Suprapubic skin (tissue), 3 donors: ENCODE measurements at regions not wholly inside any gene's neighbourhood (a gene's known extent, or its start where the extent isn't known, plus 50 kb on each side); places are given as distances from the start of the nearest gene placed in this dataset.

ENCODE experiments used
- CTCF ChIP-seq, 2 donors: fragments of 200-600 bp in 1 of 2; fragments of 450-650 bp in 1 of 2; sonication (generic) in 1 of 2; IDR thresholded peaks; one replicate each; pipeline ENCODE4 v1.5.1; 2016 to 2019; ENCODE audit warnings: antibody characterized with exemption in 2 of 2, mild to moderate bottlenecking in 1 of 2, moderate library complexity in 1 of 2
- POLR2A ChIP-seq, 2 donors: fragments of 450-650 bp; IDR thresholded peaks; one replicate each; pipeline ENCODE4 v1.6.1; 2017; ENCODE audit warnings: antibody characterized with exemption in 2 of 2, mild to moderate bottlenecking in 2 of 2, moderate library complexity in 2 of 2

- no peak for TF ChIP-seq CTCF (IDR thresholded peaks at IDR 0.05)
- TF ChIP-seq POLR2A (IDR thresholded peaks at IDR 0.05) = no peak
These were observed 631.3 kb upstream of the CA10 start for GRCh38 chr17:52789829-52790228.
